IMR-90 (cell line): ENCODE measurements at regions not wholly inside any gene's neighbourhood (a gene's known extent, or its start where the extent isn't known, plus 50 kb on each side); places are given as distances from the start of the nearest gene placed in this dataset.

Experiments
- ATAC-seq: fragments of 200-7000 bp; cut with Tn5 transposase; 2 replicates; pipeline ENCODE4 v1.9.1; 2020; ENCODE audit warnings: low read depth, mild to moderate bottlenecking, moderate library complexity
- BruUV-seq: library from RNA; stranded (reverse); fragments of 400-500 nt; replicated peaks from 2 replicates; lab custom pipeline; 2021; lab: Mats Ljungman, UMichigan
- CTCF ChIA-PET: fragments of 300-600 bp; formaldehyde crosslinking; extraction: SDS; loops from one replicate; lab custom pipeline; 2021; ENCODE audit warnings: antibody characterized with exemption; lab: Yijun Ruan, JAX
- POLR2A ChIA-PET: fragments of 300-600 bp; sonication (Branson Sonifier 250); formaldehyde crosslinking; loops from one replicate; lab custom pipeline; 2022; ENCODE audit warnings: antibody characterized with exemption; ENCODE audit not compliant: unreplicated experiment; lab: Charles Lee
- DNase-seq: peaks from one replicate; pipeline ENCODE4 v3.0.0; 2013
- H2AFZ ChIP-seq: replicated peaks from 2 replicates; pipeline ENCODE3; 2013; ENCODE audit warnings: low read length, mild to moderate bottlenecking; ENCODE audit not compliant: poor library complexity
- H2AK5ac ChIP-seq: 2 replicates; pipeline ENCODE4 v1.6.1; 2013; ENCODE audit warnings: low read depth, low read length, inconsistent platforms
- H2AK9ac ChIP-seq: replicated peaks from 2 replicates; pipeline ENCODE3; 2013; ENCODE audit warnings: mild to moderate bottlenecking, low read depth, low read length, moderate library complexity; ENCODE audit not compliant: poor library complexity
- H2BK120ac ChIP-seq: 2 replicates; pipeline ENCODE4 v1.6.1; 2013; ENCODE audit warnings: low read depth, low read length, inconsistent platforms
- H2BK15ac ChIP-seq: 3 replicates; pipeline ENCODE4 v1.6.1; 2013; ENCODE audit warnings: low read depth, low read length, inconsistent platforms
- H2BK20ac ChIP-seq: 2 replicates; pipeline ENCODE4 v1.6.1; 2013; ENCODE audit warnings: low read depth, mild to moderate bottlenecking, inconsistent platforms, low read length, moderate library complexity
- H2BK5ac ChIP-seq: 2 replicates; pipeline ENCODE4 v1.6.1; 2013; ENCODE audit warnings: mild to moderate bottlenecking, low read depth, low read length, inconsistent platforms; ENCODE audit not compliant: poor library complexity, severe bottlenecking
- H3K14ac ChIP-seq: replicated peaks from 2 replicates; pipeline ENCODE4 v1.6.1; 2013; ENCODE audit warnings: low read depth, low read length, inconsistent platforms
- H3K18ac ChIP-seq: 2 replicates; pipeline ENCODE4 v1.6.1; 2013; ENCODE audit warnings: low read depth, low read length, control low read depth
- H3K23ac ChIP-seq: 2 replicates; pipeline ENCODE4 v1.6.1; 2013; ENCODE audit warnings: low read depth, low read length, inconsistent platforms
- H3K27ac ChIP-seq: 2 replicates; pipeline ENCODE4 v1.5.1; 2013; ENCODE audit warnings: mild to moderate bottlenecking, control low read depth, low read length; ENCODE audit not compliant: insufficient read depth
- H3K27me3 ChIP-seq: 2 replicates; pipeline ENCODE4 v1.6.1; 2013; ENCODE audit warnings: low read length; ENCODE audit not compliant: control insufficient read depth, insufficient read depth
- H3K36me3 ChIP-seq: 2 replicates; pipeline ENCODE4 v1.6.1; 2013; ENCODE audit warnings: low read length, mixed read lengths; ENCODE audit not compliant: control insufficient read depth, insufficient read depth
- H3K4ac ChIP-seq: 2 replicates; pipeline ENCODE4 v1.6.1; 2013; ENCODE audit warnings: low read depth, low read length, inconsistent platforms
- H3K4me1 ChIP-seq: 2 replicates; pipeline ENCODE4 v1.6.1; 2013; ENCODE audit warnings: low read length, mixed read lengths; ENCODE audit not compliant: control insufficient read depth, insufficient read depth
- H3K4me2 ChIP-seq: 2 replicates; pipeline ENCODE4 v1.6.1; 2013; ENCODE audit warnings: low read depth, mild to moderate bottlenecking, control low read depth, low read length, moderate library complexity
- H3K4me3 ChIP-seq: 2 replicates; pipeline ENCODE4 v1.5.1; 2013; ENCODE audit warnings: low read depth, mild to moderate bottlenecking, control low read depth, low read length, moderate library complexity; ENCODE audit not compliant: insufficient read depth
- H3K56ac ChIP-seq: 2 replicates; pipeline ENCODE4 v1.6.1; 2013; ENCODE audit warnings: low read length, inconsistent platforms; ENCODE audit not compliant: insufficient read depth; ENCODE audit errors: extremely low read depth
- H3K79me1 ChIP-seq, 2 experiments: 2 replicates each; pipeline ENCODE4 v1.6.1; 2013; ENCODE audit warnings: low read length in 2 of 2, inconsistent platforms in 1 of 2, low read depth in 1 of 2
- H3K9ac ChIP-seq: 2 replicates; pipeline ENCODE4 v1.6.1; 2013; ENCODE audit warnings: low read depth, low read length, control low read depth
- H3K9me1 ChIP-seq: 2 replicates; pipeline ENCODE4 v1.6.1; 2013; ENCODE audit warnings: low read length, inconsistent platforms; ENCODE audit not compliant: insufficient read depth
- H3K9me3 ChIP-seq: 2 replicates; pipeline ENCODE4 v1.6.1; 2013; ENCODE audit warnings: low read length; ENCODE audit not compliant: control insufficient read depth, insufficient read depth
- H4K20me1 ChIP-seq: 2 replicates; pipeline ENCODE4 v1.6.1; 2013; ENCODE audit warnings: low read length, inconsistent platforms; ENCODE audit not compliant: insufficient read depth
- H4K5ac ChIP-seq: 2 replicates; pipeline ENCODE4 v1.6.1; 2013; ENCODE audit warnings: mild to moderate bottlenecking, low read depth, low read length, control low read depth
- H4K8ac ChIP-seq, 2 experiments: 2 replicates each; pipeline ENCODE4 v1.6.1; 2013; ENCODE audit warnings: low read depth in 2 of 2, low read length in 2 of 2, control low read depth in 1 of 2, inconsistent platforms in 1 of 2
- H4K91ac ChIP-seq: 2 replicates; pipeline ENCODE4 v1.6.1; 2013; ENCODE audit warnings: low read depth, low read length, inconsistent platforms; ENCODE audit not compliant: insufficient read depth
- MAFK ChIP-seq: IDR thresholded peaks from 2 replicates; pipeline ENCODE4 v1.6.1; 2012; ENCODE audit warnings: low read depth, low read length, improper control_type of control experiment
- POLR2A ChIP-seq: IDR thresholded peaks from 2 replicates; pipeline ENCODE4 v1.6.1; 2012; ENCODE audit warnings: mild to moderate bottlenecking, low read depth, low read length
- RAD21 ChIP-seq: IDR thresholded peaks from 2 replicates; pipeline ENCODE4 v1.6.1; 2012; ENCODE audit warnings: low read length, improper control_type of control experiment
- WGBS, 2 experiments: methylation state at CpG; one replicate each; pipeline versions ENCODE4 v1.1.5 to v1.1.7; 2013; ENCODE audit warnings: missing lambda C conversion rate in 2 of 2; ENCODE audit not compliant: insufficient read length in 1 of 2; ENCODE audit errors: extremely low coverage in 2 of 2; 5-methylcytosine and 5-hydroxymethylcytosine counted together
- dilution Hi-C: fragments of 300-500 bp; cut with HindIII; formaldehyde crosslinking; loops from one replicate; pipeline ENCODE4 v1.14.3; 2018; ENCODE audit warnings: low sequenced_read_pairs; ENCODE audit not compliant: unreplicated experiment
- in situ Hi-C: fragments of 300-500 bp; cut with MboI; formaldehyde crosslinking; loops from 3 replicates; pipeline ENCODE4 v1.14.3; 2019; ENCODE audit warnings: low sequenced_read_pairs, inconsistent platforms, mixed read lengths
- intact Hi-C: fragments of 100-400 bp; cut with micrococcal nuclease; formaldehyde crosslinking; loops from 2 replicates; pipeline ENCODE4 v1.10.0; 2022
- TF ChIP-seq, protein P1 (sequence below): conservative IDR thresholded peaks from 2 replicates; pipeline ENCODE4 v1.5.1; 2012; ENCODE audit warnings: mild to moderate bottlenecking, low read depth, low read length, improper control_type of control experiment
- TF ChIP-seq, protein P2 (sequence below): fragments of 150-350 bp; IDR thresholded peaks from 2 replicates; pipeline ENCODE4 v1.6.1; 2017; ENCODE audit warnings: mild to moderate bottlenecking, antibody characterized with exemption, low read length, low read depth

DNA sequence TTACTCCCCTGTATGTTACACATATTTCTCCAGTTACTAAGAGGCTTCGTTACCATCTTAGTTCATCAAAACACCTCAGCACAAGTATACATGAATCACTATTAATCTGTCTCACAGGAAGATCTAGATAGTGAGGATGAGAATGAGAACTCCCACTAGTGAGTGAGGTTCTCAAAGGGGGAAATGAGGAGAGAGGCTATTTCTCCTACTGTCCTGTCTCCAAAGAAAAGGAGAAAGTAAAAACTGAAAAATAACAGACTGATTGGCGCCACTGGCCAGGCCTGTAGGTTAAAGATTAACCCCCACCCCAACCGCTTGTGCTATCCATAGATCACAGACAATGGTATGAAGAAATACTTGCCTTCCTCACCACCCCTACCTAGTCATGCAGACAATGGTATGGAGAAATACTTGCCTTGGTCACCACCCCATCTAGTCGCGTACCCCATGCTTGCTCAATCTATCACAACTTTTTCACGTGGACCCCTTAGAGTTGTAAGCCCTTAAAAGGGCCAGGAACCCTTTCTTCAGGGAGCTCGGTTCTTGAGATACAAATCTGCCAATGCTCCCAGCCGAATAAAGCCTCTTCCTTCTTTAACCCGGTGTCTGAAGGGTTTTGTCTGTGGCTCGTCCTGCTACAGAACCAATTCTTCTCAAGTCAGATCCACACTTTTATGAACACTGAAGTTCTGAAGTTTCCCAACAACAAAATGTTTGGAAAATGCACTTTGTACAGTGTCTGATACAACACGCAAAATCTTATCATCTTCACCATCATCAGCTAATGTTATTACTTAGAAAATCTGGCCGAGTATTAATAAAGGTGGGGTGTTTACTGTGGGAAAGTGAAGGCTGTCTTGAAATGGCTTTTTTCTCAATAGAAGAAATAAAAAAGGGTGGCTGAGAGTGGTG, 598.1 kb downstream of the UQCRFS1 start:
- H2AK9ac ChIP-seq = no peak overlapping the region
- intact Hi-C loops = no loop called here
- H3K18ac ChIP-seq = no peak overlapping the region

More for the DNA sequence above, 598.1 kb downstream of the UQCRFS1 start:
- no peak overlapping the region for H3K14ac ChIP-seq
- DNase-seq (no peak), ATAC-seq (no peak)
- POLR2A ChIA-PET = no interaction called here
- TF ChIP-seq POLR2A (no peak), RAD21 (no peak), MAFK (no peak)
- TF ChIP-seq, protein P1, sequence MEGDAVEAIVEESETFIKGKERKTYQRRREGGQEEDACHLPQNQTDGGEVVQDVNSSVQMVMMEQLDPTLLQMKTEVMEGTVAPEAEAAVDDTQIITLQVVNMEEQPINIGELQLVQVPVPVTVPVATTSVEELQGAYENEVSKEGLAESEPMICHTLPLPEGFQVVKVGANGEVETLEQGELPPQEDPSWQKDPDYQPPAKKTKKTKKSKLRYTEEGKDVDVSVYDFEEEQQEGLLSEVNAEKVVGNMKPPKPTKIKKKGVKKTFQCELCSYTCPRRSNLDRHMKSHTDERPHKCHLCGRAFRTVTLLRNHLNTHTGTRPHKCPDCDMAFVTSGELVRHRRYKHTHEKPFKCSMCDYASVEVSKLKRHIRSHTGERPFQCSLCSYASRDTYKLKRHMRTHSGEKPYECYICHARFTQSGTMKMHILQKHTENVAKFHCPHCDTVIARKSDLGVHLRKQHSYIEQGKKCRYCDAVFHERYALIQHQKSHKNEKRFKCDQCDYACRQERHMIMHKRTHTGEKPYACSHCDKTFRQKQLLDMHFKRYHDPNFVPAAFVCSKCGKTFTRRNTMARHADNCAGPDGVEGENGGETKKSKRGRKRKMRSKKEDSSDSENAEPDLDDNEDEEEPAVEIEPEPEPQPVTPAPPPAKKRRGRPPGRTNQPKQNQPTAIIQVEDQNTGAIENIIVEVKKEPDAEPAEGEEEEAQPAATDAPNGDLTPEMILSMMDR = no peak
- TF ChIP-seq, protein P2, sequence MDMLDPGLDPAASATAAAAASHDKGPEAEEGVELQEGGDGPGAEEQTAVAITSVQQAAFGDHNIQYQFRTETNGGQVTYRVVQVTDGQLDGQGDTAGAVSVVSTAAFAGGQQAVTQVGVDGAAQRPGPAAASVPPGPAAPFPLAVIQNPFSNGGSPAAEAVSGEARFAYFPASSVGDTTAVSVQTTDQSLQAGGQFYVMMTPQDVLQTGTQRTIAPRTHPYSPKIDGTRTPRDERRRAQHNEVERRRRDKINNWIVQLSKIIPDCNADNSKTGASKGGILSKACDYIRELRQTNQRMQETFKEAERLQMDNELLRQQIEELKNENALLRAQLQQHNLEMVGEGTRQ = no peak
- H4K20me1 ChIP-seq = no peaks in the 10 kb centered on the region
- in situ Hi-C loops = no loop called here
- no peak overlapping the region for H2AFZ ChIP-seq
- no peak overlapping the region for H4K8ac ChIP-seq
- H3K79me1 ChIP-seq = no peaks in the 10 kb centered on the region
- no peak overlapping the region for H2BK20ac ChIP-seq
- H2AK5ac ChIP-seq = no peak overlapping the region
- no peaks in the 10 kb centered on the region for H3K4me1 ChIP-seq
- H3K27me3 ChIP-seq = no peaks in the 10 kb centered on the region
- 72% methylated on average over 2 of the region's 12 CpGs; no CpG with 5 or more reads in 1 of the 2 experiments for WGBS, 2 experiments
- H2BK15ac ChIP-seq = no peak overlapping the region
- H3K4me3 ChIP-seq = no peak overlapping the region
- H3K56ac ChIP-seq = no peak overlapping the region
- H2BK5ac ChIP-seq = no peak overlapping the region
- H3K9ac ChIP-seq = no peak overlapping the region
- no peaks in the 10 kb centered on the region for H3K36me3 ChIP-seq
- CTCF ChIA-PET = no interaction called here
- peaks cover 18% of the 10 kb centered on the region for H3K9me3 ChIP-seq
- no TSS peak for BruUV-seq
- no peak overlapping the region for H3K27ac ChIP-seq
- no peak overlapping the region for H3K4ac ChIP-seq
- no peak overlapping the region for H4K91ac ChIP-seq
- H4K5ac ChIP-seq = no peak overlapping the region
- no peaks in the 10 kb centered on the region for H3K9me1 ChIP-seq
- H2BK120ac ChIP-seq = no peak overlapping the region
- no peak overlapping the region for H3K23ac ChIP-seq
- no peak overlapping the region for H3K4me2 ChIP-seq
- dilution Hi-C loops = no loop called here
